Peyer's patch (tissue), 4 donors: ENCODE measurements at regions not wholly inside any gene's neighbourhood (a gene's known extent, or its start where the extent isn't known, plus 50 kb on each side); places are given as distances from the start of the nearest gene placed in this dataset.

Source experiments
- CTCF ChIP-seq, 6 experiments: fragments of 450-650 bp in 4 of 6; fragments of 200-600 bp in 2 of 6; sonication (generic) in 1 of 6; IDR thresholded peaks; one replicate each; pipeline ENCODE4 v1.5.1; 2017 to 2019; ENCODE audit warnings: antibody characterized with exemption in 6 of 6, mild to moderate bottlenecking in 3 of 6, moderate library complexity in 1 of 6
- POLR2A ChIP-seq, 2 donors: fragments of 450-650 bp; IDR thresholded peaks; one replicate each; pipeline ENCODE4 v1.5.1; 2017; ENCODE audit warnings: antibody characterized with exemption in 2 of 2, mild to moderate bottlenecking in 2 of 2, moderate library complexity in 2 of 2

GRCh38 chr5:2387250-2387633 is 364.2 kb downstream of the IRX2 start:
- TF ChIP-seq CTCF (IDR thresholded peaks at IDR 0.05) (no peak), POLR2A (IDR thresholded peaks at IDR 0.05) (no peak)
